Calu3 (cell line): ENCODE measurements at regions not wholly inside any gene's neighbourhood (a gene's known extent, or its start where the extent isn't known, plus 50 kb on each side); places are given as distances from the start of the nearest gene placed in this dataset.

Experiments
- BruUV-seq: library from RNA; stranded (reverse); fragments of 400-500 nt; replicated peaks from 2 replicates; lab custom pipeline; 2021; lab: Mats Ljungman, UMichigan
- CTCF ChIA-PET: fragments of 300-600 bp; sonication (Branson Sonifier 250); formaldehyde crosslinking; loops from one replicate; lab custom pipeline; 2022; ENCODE audit warnings: antibody characterized with exemption; lab: Charles Lee
- DNase-seq: peaks from one replicate; pipeline ENCODE4 v3.0.0; 2022
- H3K27ac Mint-ChIP-seq: one replicate; pipeline ENCODE4 v1.8.0; 2022; ENCODE audit warnings: mixed read lengths; ENCODE audit not compliant: unreplicated experiment
- H3K27me3 Mint-ChIP-seq: one replicate; pipeline ENCODE4 v1.8.0; 2022; ENCODE audit warnings: mixed read lengths; ENCODE audit not compliant: unreplicated experiment
- H3K36me3 Mint-ChIP-seq: one replicate; pipeline ENCODE4 v1.8.0; 2022; ENCODE audit warnings: mild to moderate bottlenecking, moderate library complexity, mixed read lengths; ENCODE audit not compliant: insufficient read depth, unreplicated experiment
- H3K4me1 Mint-ChIP-seq: one replicate; pipeline ENCODE4 v1.8.0; 2022; ENCODE audit warnings: mild to moderate bottlenecking, low read depth, mixed read lengths; ENCODE audit not compliant: unreplicated experiment
- H3K4me3 Mint-ChIP-seq: one replicate; pipeline ENCODE4 v1.8.0; 2022; ENCODE audit warnings: mild to moderate bottlenecking, low read depth, moderate library complexity, mixed read lengths; ENCODE audit not compliant: unreplicated experiment
- H3K9me3 Mint-ChIP-seq: one replicate; pipeline ENCODE4 v1.8.0; 2022; ENCODE audit warnings: low read depth, mixed read lengths; ENCODE audit not compliant: unreplicated experiment
- CTCF ChIP-seq: fragments of 200-600 bp; IDR thresholded peaks from one replicate; pipeline ENCODE4 v1.8.0; 2022; ENCODE audit warnings: antibody characterized with exemption; ENCODE audit not compliant: unreplicated experiment
- intact Hi-C: fragments of 100-400 bp; cut with micrococcal nuclease; formaldehyde crosslinking; loops from one replicate; pipeline ENCODE4 v1.10.0; 2022; ENCODE audit not compliant: unreplicated experiment

DNA sequence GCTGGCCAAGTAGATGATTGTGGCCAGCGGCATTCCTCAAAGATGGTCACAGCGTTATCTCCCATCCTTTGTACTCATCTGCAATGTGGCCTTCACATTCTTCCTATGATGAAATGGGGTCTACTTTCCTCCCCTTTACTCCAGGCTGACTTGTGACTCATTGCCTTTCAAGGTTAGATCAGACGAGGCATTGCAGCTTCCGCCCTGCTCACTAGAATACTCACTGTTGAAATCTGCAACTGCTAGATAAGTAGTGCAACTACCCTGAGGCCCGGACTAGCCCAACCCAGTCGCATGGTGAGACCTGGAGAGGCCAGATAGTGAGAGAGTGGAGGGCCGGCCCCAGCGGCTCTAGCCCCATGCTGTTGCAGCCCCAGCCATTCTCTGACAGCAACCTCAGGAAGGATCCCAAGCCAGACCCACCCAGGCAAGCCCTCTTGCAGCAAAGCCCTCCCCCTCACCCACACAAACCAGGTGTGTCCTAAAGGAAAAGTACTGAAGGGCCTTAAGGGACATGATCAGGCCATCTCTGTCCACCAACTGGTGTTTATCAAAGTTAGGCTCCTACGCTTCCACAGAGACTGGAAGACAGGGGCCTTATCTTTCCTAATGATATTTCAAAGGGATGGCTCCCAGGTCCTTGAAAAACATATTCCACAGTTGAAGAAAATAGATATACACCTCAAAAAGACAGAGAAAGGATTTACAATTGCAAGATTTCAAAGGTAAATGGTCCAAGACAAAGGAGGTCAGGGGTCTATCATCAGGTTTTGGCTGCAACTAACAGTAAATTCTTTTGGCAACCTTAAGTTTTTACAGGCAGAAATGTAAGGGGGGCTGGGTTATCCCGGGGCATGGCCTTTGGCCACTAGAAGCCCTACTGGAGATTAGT lies 107.2 kb upstream of the TRIM24 start:
- DNase-seq = no peak
- Mint-ChIP-seq H3K4me1 (no peaks in the 10 kb centered on the region), H3K9me3 (peaks cover 3% of the 10 kb centered on the region), H3K36me3 (no peaks in the 10 kb centered on the region), H3K27ac (no peak overlapping the region), H3K27me3 (no peaks in the 10 kb centered on the region), H3K4me3 (no peak overlapping the region)
- TF ChIP-seq CTCF = no peak
- no TSS peak for BruUV-seq
- CTCF ChIA-PET = no interaction called here
- intact Hi-C loops = no loop called here

DNA sequence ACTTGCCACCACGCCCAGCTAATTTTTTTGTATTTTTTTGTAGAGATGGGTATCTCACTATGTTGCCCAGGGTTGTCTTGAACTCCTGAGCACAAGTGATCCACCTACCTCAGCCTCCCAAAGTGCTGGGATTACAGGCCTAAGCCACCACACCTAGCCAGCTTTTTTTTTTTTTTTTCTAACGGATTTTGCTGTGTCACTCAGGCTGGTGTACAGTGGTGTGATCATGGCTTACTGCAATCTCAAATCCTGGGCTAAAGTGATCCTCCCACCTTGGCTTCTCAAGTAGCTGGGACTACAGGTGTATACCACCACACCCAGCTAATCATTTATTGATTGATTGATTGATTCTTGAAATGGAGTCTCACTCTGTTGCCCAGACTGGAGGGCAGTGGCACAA lies 106.0 kb upstream of the TRIM24 start:
- Mint-ChIP-seq H3K27ac (no peak overlapping the region), H3K4me3 (no peak overlapping the region), H3K4me1 (no peaks in the 10 kb centered on the region), H3K27me3 (no peaks in the 10 kb centered on the region), H3K9me3 (peaks cover 3% of the 10 kb centered on the region), H3K36me3 (no peaks in the 10 kb centered on the region)
- intact Hi-C loops = no loop called here
- no peak for DNase-seq
- TF ChIP-seq CTCF = no peak
- no TSS peak for BruUV-seq
- CTCF ChIA-PET = interaction anchor here (0.6 kb wide), 1 partner anchor 43 kb away, joined by 3 read pairs; no protein-coding TSS in a partner anchor

GRCh38 chr7:138355254-138355653 lies 104.8 kb upstream of the TRIM24 start:
- H3K27ac Mint-ChIP-seq = no peak overlapping the region
- H3K27me3 Mint-ChIP-seq = no peaks in the 10 kb centered on the region
- no peaks in the 10 kb centered on the region for H3K36me3 Mint-ChIP-seq
- H3K4me3 Mint-ChIP-seq = no peak overlapping the region
- H3K9me3 Mint-ChIP-seq = peaks cover 3% of the 10 kb centered on the region
- no peak for TF ChIP-seq CTCF
- intact Hi-C loops = no loop called here
- no peaks in the 10 kb centered on the region for H3K4me1 Mint-ChIP-seq
- DNase-seq = no peak
- CTCF ChIA-PET = interaction anchor here (0.7 kb wide), 2 partner anchors 52 to 473 kb away, joined by 3 to 4 read pairs; no protein-coding TSS in a partner anchor
- no TSS peak for BruUV-seq

GRCh38 chr7:138358850-138359341 lies 101.2 kb upstream of the TRIM24 start:
- peaks cover 4% of the 10 kb centered on the region for H3K9me3 Mint-ChIP-seq
- no TSS peak for BruUV-seq
- no peak for DNase-seq
- CTCF ChIA-PET = interaction anchor here (0.6 kb wide), 1 partner anchor 278 kb away, joined by 4 read pairs; no protein-coding TSS in a partner anchor
- no peak overlapping the region for H3K27ac Mint-ChIP-seq
- intact Hi-C loops = no loop called here
- no peaks in the 10 kb centered on the region for H3K36me3 Mint-ChIP-seq
- no peak for TF ChIP-seq CTCF
- H3K27me3 Mint-ChIP-seq = no peaks in the 10 kb centered on the region
- no peaks in the 10 kb centered on the region for H3K4me1 Mint-ChIP-seq
- H3K4me3 Mint-ChIP-seq = no peak overlapping the region
